RKO (cell line): ENCODE measurements at regions not wholly inside any gene's neighbourhood (a gene's known extent, or its start where the extent isn't known, plus 50 kb on each side); places are given as distances from the start of the nearest gene placed in this dataset.
A peak's percentile ranks its signal among the peaks of the same experiment; 100 is the strongest.

ENCODE experiments used
- DNase-seq: peaks from one replicate; pipeline ENCODE4 v3.0.0-alpha.2; 2016; ENCODE audit warnings: low spot score

GRCh38 chr6:12383448-12383847 lies 93.3 kb downstream of the EDN1 start:
- no peak for DNase-seq

GRCh38 chr6:12384357-12384912 lies 94.3 kb downstream of the EDN1 start:
- no peak for DNase-seq

GRCh38 chr6:12385316-12385715 lies 95.2 kb downstream of the EDN1 start:
- DNase-seq: no peak

- no peak for DNase-seq
These were observed 96.7 kb downstream of the EDN1 start for GRCh38 chr6:12386816-12387215.

- no peak for DNase-seq
These were observed 101.3 kb downstream of the EDN1 start for GRCh38 chr6:12391472-12391871.

- DNase-seq: no peak
These were observed 102.3 kb downstream of the EDN1 start for GRCh38 chr6:12392490-12392889.

- no peak for DNase-seq
These were observed 102.9 kb downstream of the EDN1 start for GRCh38 chr6:12393100-12393499.

- no peak for DNase-seq
These were observed 104.0 kb downstream of the EDN1 start for GRCh38 chr6:12394170-12394569.

- no peak for DNase-seq
These were observed 105.7 kb downstream of the EDN1 start for GRCh38 chr6:12395898-12396297.

GRCh38 chr6:12401200-12401599 lies 111.0 kb downstream of the EDN1 start:
- DNase-seq: no peak

GRCh38 chr6:12403201-12403826 lies 113.2 kb downstream of the EDN1 start:
- DNase-seq: peak; percentile 51

- no peak for DNase-seq
These were observed 113.9 kb downstream of the EDN1 start for GRCh38 chr6:12403947-12404647.

- DNase-seq: no peak
These were observed 114.5 kb downstream of the EDN1 start for GRCh38 chr6:12404651-12405050.

- DNase-seq: no peak
These were observed 118.6 kb downstream of the EDN1 start for GRCh38 chr6:12408752-12409151.

- DNase-seq: no peak
These were observed 120.8 kb downstream of the EDN1 start for GRCh38 chr6:12410946-12411345.

- DNase-seq: no peak
These were observed 124.0 kb downstream of the EDN1 start for GRCh38 chr6:12414096-12414675.

- DNase-seq: no peak
These were observed 125.9 kb downstream of the EDN1 start for GRCh38 chr6:12415980-12416598.

GRCh38 chr6:12417191-12417590 lies 127.0 kb downstream of the EDN1 start:
- no peak for DNase-seq

- no peak for DNase-seq
These were observed 128.8 kb downstream of the EDN1 start for GRCh38 chr6:12418946-12419345.

- no peak for DNase-seq
These were observed 129.6 kb downstream of the EDN1 start for GRCh38 chr6:12419631-12420272.

- no peak for DNase-seq
These were observed 130.5 kb downstream of the EDN1 start for GRCh38 chr6:12420626-12421025.

- no peak for DNase-seq
These were observed 131.4 kb downstream of the EDN1 start for GRCh38 chr6:12421596-12421995.
